GM19023 (cell line): ENCODE measurements at regions not wholly inside any gene's neighbourhood (a gene's known extent, or its start where the extent isn't known, plus 50 kb on each side); places are given as distances from the start of the nearest gene placed in this dataset.

ENCODE experiments used
- ATAC-seq: cut with Tn5 transposase; IDR thresholded peaks from one replicate; pipeline ENCODE4 v1.9.1; 2021; ENCODE audit warnings: mild to moderate bottlenecking, moderate library complexity; ENCODE audit not compliant: unreplicated experiment

- ATAC-seq, result no peak
Observed at GRCh38 chr1:244106837-244107493, 55.9 kb downstream of the ZBTB18 start.

- ATAC-seq, result no peak
Observed at GRCh38 chr1:244111027-244111426, 59.9 kb downstream of the ZBTB18 start.

- ATAC-seq, result no peak
Observed at GRCh38 chr1:244112041-244112440, 61.0 kb downstream of the ZBTB18 start.

GRCh38 chr1:244112636-244113035 is 61.6 kb downstream of the ZBTB18 start:
- ATAC-seq, result no peak

GRCh38 chr1:244113532-244114320 is 62.6 kb downstream of the ZBTB18 start:
- no peak for ATAC-seq

- no peak for ATAC-seq
Observed at GRCh38 chr1:244114892-244115291, 63.8 kb downstream of the ZBTB18 start.

GRCh38 chr1:244116946-244117345 is 65.9 kb downstream of the ZBTB18 start:
- ATAC-seq, result no peak

- ATAC-seq, result no peak
Observed at GRCh38 chr1:244118109-244118761, 67.2 kb downstream of the ZBTB18 start.

GRCh38 chr1:244128591-244129383 is 77.7 kb downstream of the ZBTB18 start:
- no peak for ATAC-seq

- ATAC-seq, result no peak
Observed at GRCh38 chr1:244137276-244137675, 86.2 kb downstream of the ZBTB18 start.

GRCh38 chr1:244137725-244138124 is 86.6 kb downstream of the ZBTB18 start:
- ATAC-seq, result no peak

GRCh38 chr1:244138399-244138798 is 87.3 kb downstream of the ZBTB18 start:
- ATAC-seq, result no peak

GRCh38 chr1:244139655-244140054 is 88.6 kb downstream of the ZBTB18 start:
- no peak for ATAC-seq

- no peak for ATAC-seq
Observed at GRCh38 chr1:244140420-244140819, 89.3 kb downstream of the ZBTB18 start.

- no peak for ATAC-seq
Observed at GRCh38 chr1:244144053-244144452, 93.0 kb downstream of the ZBTB18 start.

GRCh38 chr1:244150071-244150470 is 99.0 kb downstream of the ZBTB18 start:
- ATAC-seq, result no peak

- no peak for ATAC-seq
Observed at GRCh38 chr1:244150665-244151064, 99.6 kb downstream of the ZBTB18 start.

GRCh38 chr1:244151537-244151936 is 100.5 kb downstream of the ZBTB18 start:
- no peak for ATAC-seq

GRCh38 chr1:244154508-244154871 is 103.4 kb downstream of the ZBTB18 start:
- no peak for ATAC-seq

- ATAC-seq, result no peak
Observed at GRCh38 chr1:244154872-244155531, 103.9 kb downstream of the ZBTB18 start.

GRCh38 chr1:244155661-244156060 is 104.6 kb downstream of the ZBTB18 start:
- ATAC-seq, result no peak
